SU-DHL-6 (cell line): ENCODE measurements at regions not wholly inside any gene's neighbourhood (a gene's known extent, or its start where the extent isn't known, plus 50 kb on each side); places are given as distances from the start of the nearest gene placed in this dataset.

Source experiments
- EZH2phosphoT487 ChIP-seq: fragments of 200-600 bp; sonication (generic), shearing (Covaris generic); conservative IDR thresholded peaks from 2 replicates; pipeline ENCODE4 v1.6.1; 2018; ENCODE audit warnings: mild to moderate bottlenecking, antibody characterized with exemption, low read length, moderate library complexity, mixed read lengths
- TF ChIP-seq, protein P1 (sequence below): fragments of 200-600 bp; sonication (generic); IDR thresholded peaks from one replicate; pipeline ENCODE4 v1.5.1; 2017; ENCODE audit warnings: antibody characterized with exemption, mild to moderate bottlenecking, low read length, moderate library complexity; ENCODE audit not compliant: insufficient read depth, poor library complexity, severe bottlenecking

DNA sequence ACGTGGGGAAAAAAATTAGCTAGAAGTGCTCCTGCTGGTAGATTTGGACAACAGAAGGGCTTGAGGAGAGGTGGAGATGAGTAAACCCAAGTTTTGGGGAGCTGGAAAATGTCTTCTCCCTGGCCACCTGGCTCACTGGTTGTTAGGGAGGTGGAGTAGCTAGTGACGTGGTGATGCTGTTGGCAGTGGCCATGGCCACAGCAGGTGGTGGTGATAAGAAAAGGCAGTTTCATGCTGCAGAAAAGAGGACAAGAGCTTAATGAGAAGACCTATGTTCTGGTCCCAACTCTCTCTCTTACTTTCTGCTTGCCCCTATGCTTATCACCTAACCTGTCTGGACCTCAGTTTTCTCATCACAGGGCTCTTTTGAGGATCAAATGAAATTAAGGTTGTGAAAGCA lies 223.5 kb upstream of the N4BP1 start:
- TF ChIP-seq, protein P1, sequence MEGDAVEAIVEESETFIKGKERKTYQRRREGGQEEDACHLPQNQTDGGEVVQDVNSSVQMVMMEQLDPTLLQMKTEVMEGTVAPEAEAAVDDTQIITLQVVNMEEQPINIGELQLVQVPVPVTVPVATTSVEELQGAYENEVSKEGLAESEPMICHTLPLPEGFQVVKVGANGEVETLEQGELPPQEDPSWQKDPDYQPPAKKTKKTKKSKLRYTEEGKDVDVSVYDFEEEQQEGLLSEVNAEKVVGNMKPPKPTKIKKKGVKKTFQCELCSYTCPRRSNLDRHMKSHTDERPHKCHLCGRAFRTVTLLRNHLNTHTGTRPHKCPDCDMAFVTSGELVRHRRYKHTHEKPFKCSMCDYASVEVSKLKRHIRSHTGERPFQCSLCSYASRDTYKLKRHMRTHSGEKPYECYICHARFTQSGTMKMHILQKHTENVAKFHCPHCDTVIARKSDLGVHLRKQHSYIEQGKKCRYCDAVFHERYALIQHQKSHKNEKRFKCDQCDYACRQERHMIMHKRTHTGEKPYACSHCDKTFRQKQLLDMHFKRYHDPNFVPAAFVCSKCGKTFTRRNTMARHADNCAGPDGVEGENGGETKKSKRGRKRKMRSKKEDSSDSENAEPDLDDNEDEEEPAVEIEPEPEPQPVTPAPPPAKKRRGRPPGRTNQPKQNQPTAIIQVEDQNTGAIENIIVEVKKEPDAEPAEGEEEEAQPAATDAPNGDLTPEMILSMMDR, result no peak
- TF ChIP-seq EZH2phosphoT487, result no peak
